ENCODE measurements at regions not wholly inside any gene's neighbourhood (a gene's known extent, or its start where the extent isn't known, plus 50 kb on each side); places are given as distances from the start of the nearest gene placed in this dataset.

- DNase-seq: no peak
These were observed 53.3 kb upstream of the EYA4 start for GRCh38 chr6:133187657-133188453.

- no peak for DNase-seq
These were observed 50.2 kb upstream of the EYA4 start for GRCh38 chr6:133190912-133191311.

- no peak for DNase-seq
These were observed 49.8 kb upstream of the EYA4 start for GRCh38 chr6:133191323-133191722.

Data from inflammatory macrophage treated with lipopolysaccharide for 1 hour (primary cell).